GM21528 (cell line): ENCODE measurements at regions not wholly inside any gene's neighbourhood (a gene's known extent, or its start where the extent isn't known, plus 50 kb on each side); places are given as distances from the start of the nearest gene placed in this dataset.

Experiments
- ATAC-seq: cut with Tn5 transposase; IDR thresholded peaks from one replicate; pipeline ENCODE4 v1.9.1; 2021; ENCODE audit warnings: mild to moderate bottlenecking, moderate library complexity; ENCODE audit not compliant: unreplicated experiment, low FRiP score

DNA sequence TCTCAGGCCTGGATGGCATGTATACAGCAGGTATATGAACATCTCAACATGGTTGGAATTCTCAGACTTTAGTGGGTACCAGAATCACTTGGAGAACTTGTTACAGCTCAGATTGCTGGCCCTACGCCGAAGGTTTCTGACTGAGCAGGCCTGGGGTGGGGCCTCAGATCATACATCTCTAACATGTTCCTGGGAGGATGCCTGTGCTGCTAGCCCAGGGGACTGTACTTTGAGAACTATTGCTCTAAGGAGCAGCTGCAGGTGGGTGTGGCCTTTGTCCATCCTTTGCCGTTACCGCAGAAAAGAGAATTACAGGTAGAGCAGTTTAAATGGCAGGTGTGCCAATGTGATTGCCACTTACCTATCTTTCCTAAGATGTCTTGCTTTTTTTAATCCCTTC lies 310.5 kb upstream of the JAG1 start:
- no peak for ATAC-seq

DNA sequence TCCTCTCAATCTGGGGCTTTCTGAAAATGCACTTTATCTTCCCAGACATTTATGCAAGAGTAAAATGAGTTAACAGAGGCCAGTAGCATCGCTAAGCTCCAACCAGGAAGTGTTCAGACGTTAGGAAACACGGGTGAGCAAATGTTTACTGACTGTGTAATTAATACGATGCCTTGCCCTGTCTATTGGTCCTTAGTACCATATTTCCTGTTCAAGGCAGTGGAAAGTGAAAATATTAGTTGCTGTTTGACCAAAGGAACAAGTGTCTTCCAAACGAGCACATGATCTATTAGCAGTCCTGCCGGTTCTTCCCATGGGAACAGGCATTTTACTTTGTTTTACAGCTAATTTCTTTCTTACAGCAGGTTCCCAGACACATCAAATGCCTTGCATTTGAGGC lies 311.1 kb upstream of the JAG1 start:
- no peak for ATAC-seq

DNA sequence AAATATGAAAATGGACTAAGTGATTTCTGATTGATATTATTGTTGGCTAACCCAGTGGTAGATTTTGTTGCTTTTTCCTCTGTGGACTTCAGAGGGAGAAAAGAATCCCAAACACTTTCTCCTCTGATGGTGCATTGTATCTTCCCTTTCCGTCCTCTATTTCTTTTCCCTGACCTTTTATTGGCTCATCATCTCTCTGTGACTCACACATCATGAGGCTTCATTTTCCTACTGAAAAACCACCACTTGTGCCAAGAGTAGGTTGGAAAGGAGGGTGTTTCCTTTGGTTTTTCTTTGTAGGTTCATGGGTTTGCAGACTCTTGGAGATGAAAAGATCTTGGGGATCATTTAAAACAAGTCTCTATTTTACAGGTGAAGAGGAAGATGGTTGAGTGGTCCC lies 311.7 kb upstream of the JAG1 start:
- no peak for ATAC-seq

DNA sequence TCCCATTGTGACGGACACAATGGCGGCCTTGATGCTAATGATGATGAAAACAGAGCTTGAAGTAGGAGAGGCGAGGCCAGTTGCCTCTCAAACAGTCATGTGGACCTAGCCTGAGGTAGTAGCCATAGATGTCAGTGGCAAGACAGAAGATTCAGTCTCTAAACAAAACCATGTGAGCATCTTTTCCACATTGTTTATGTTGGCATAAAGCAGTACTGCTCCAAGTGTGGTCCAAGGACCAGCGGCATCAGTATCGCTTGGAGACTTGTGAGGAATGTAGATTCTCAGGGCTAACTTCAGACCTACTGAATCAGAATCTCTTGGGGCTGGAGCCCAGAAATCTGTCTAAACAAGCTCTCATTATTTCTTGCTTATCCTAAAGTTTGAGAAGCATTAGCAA lies 312.8 kb upstream of the JAG1 start:
- no peak for ATAC-seq

DNA sequence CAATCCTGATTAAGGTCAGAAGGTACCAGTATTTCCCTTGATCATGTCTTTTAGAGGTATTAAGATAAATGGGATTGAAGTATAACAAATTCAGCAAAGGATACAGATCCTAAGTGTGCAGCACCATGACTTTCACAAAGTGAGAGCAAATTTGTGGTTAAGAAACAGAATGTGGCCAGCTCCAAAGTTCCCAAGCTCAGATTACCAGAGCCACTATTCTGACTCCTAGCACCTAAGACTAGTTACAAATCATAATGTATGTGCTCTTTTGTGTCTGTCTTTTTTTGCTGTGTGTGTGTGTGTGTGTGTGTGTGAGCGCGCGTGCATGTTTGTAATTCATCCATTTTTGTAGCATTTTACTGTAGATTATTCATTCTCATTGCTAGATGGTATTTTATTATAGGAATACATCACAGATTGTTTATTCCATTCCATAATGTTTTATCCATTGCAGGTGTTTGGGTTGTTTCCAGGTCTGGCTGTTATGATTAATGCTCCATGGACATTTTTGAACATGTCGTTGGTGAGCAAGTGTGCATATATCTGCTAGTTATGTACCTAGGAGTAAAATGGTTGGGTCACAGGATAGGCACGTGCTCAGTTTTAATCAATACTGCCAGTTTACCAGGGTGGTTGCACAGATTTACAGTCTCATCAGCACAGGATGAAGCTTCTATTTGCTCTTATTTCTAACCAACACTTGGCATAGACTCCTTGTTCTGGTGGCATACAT lies 314.0 kb upstream of the JAG1 start:
- no peak for ATAC-seq

DNA sequence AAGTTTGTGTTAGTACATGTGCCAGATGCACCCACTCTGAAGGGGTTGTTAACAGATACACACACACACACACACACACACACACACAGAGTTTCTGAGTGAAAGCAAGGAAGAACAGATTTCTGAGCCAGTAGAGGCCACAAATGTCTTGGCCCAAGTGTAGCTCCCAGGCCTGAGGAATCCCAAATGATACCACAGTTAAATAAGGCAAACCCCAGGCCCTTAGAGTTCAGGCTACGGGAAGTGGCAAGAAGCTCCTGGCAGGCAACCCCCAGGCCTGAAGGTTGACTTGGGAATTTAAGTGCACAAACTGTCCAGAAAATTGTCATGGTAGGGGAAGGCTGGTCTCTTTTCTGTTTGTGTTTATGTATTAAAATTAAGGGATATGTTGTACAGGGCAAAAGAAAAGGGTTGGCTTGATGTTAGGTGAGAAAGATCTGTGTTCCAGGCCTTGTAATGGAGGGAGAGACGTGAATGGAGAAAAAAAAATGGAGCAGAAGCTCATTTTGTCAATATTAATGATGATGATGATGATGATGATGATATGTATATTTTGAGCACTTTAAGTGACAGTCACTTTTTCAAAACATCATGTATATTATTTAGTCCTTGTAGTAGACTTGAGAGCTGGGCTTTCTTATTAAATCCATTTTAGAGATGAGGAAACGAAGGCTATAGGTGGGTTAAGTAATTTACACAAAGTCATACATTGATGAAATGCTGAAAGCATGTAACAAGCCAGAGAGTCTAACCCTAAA lies 317.0 kb upstream of the JAG1 start:
- ATAC-seq, result no peak

DNA sequence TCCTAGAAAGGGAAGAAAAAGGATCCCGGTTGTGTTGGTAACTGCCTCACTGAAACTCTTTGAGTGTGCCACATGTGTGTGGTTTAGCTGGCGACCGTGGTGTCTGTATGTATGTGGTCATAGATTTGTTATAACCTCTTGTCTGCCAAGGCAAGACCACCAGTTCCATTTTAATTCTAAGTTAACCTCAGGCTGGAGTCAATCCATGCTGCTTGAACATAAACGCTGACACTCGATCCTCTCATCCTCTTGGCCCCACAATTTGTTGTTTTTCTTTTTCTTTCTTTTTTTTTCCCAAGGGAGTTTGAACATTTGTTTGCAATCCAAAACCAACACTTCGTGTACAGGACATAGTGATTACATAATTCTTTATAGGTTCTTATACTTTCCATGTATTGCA lies 318.9 kb upstream of the JAG1 start:
- ATAC-seq, result no peak

DNA sequence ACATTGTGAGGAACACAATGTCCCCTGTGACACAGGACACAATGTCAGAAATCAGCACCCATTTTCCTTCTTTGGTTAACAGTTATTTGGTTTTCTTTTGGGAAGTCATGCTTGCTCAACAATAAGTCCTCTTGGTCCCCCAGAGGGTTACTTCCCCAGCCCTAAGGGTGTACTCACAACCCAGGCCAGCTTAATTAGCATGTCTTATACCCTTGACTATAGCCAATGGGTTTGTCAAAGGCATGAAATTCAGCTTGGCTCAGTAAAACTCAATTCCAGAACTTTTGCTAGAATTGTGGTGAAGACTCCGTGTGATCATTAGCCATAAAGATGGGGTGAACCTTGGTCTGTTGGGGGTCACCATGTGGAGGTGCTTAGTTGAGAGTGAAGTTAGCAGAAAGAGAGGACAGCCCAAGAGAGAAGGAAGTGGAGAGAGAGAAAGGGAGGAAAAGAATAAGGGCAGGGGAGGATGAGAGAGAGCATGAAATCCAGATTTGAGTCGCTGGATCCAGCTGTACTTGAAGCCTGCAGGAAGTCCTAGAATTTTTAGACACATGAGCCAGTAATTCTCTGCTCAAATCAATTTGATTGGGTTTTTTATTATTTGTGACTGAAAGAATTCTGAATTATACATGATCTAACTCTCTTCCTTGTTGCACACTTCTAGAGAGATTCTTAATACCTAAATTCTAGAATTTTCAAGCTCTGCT lies 321.3 kb upstream of the JAG1 start:
- no peak for ATAC-seq

DNA sequence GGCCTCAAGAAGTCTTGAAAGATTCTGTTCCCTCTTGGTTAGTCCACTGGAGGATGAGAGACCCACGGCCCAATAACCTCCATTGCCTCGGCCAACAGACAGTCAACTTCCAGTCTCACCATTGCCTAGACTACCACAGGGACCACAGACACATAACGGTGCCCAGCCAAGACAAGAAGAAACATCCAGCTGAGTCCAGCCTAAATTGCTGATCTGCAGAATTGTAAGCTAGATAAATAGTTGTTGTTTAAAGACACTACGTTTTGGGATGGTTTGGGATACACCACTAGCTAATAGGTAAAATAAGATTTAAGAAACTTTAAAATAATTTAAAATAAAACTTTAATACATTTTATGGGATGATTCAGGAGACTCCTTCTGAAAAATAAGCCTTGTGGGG lies 324.7 kb upstream of the JAG1 start:
- ATAC-seq, result no peak

DNA sequence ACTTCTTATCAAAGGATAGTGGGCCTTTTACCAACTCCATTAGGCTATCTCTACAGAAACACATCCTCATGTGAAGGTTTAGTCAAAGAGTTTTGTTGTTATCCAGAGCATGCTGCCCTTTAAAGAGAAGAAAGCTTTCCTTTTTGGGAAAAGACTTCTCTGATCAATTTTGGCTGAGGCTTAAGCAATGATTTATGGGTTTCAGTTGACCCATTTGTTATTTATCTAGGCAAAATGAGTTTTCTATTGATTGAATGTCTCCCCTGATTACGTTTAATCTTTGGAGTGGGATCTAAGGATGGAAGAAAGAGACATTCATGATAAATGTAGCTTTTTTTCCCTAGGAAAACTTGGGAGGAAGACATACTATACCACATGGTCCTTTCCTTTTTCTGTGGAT lies 326.6 kb upstream of the JAG1 start:
- ATAC-seq, result no peak

DNA sequence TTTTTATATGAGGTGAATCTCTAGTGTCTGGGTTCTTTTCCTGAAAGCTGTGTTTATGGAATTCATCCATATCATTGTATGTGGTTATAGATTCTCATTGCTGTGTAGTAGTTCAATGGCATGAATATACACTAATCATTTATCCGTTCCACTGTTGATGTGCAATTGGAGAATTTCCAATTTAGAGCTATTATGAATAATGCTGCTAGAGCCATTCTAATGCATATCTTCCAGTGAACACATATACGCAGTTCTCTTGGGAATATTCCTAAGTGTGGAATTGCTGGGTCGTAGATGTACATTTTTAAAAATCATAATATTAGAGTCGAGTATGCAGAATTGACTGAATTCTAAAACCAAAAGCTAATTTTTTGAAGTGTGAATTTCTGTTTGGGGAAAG lies 327.5 kb upstream of the JAG1 start:
- ATAC-seq, result no peak

DNA sequence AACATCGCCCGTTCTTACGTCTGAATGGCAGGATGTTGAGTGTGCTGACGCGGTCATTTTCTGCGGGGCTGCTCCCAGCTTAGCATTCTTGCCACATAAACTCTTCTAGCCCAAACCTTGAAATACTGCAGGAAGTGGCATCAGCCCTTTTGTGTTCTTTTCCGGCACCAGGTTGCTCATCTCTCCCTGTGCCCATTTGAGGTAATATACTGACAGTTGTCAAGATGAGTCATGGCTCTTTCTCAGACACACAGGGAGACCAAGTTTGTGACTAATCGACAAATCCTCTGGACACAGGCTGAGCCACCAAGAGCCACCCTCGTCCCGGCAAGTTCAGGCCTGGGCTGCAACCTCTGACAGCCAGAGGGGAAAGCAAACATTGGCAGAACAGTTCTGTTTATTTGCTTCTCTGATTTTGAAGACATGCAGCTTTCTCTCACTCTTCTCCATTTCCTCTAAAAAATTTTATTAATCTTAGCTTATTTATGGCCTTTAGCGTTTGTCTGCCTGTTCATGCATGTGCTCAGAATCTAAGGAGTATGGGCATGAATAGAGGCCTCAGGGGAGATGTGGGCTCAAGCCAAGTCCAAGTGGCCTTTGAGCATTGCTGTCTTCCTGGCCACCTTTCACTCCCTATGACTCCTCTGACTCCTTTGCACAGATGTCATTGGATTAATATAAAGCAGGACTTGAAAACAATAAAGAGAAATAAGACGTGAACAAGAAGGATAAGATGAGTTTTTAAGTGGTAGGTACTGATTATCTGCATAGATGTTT lies 328.2 kb upstream of the JAG1 start:
- ATAC-seq, result no peak

DNA sequence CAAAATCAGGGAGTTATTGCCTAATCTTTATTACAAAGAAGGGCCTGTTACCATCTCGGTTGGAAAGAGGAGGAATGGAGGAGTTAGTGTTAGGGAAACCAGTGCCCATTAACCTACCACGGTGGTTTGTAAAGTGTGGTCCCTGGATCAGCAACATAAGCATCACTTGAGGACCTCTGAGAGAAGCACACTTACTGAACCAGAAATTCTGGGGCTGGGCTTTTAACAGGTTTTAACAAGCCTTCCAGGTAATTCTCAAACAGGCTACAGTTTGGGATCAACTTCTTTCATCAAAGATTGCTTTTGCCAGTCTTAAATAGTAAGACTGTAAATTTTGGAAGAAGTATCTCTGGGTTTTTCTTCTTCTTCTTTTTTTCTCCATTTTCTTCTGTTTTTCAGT lies 329.5 kb upstream of the JAG1 start:
- no peak for ATAC-seq

DNA sequence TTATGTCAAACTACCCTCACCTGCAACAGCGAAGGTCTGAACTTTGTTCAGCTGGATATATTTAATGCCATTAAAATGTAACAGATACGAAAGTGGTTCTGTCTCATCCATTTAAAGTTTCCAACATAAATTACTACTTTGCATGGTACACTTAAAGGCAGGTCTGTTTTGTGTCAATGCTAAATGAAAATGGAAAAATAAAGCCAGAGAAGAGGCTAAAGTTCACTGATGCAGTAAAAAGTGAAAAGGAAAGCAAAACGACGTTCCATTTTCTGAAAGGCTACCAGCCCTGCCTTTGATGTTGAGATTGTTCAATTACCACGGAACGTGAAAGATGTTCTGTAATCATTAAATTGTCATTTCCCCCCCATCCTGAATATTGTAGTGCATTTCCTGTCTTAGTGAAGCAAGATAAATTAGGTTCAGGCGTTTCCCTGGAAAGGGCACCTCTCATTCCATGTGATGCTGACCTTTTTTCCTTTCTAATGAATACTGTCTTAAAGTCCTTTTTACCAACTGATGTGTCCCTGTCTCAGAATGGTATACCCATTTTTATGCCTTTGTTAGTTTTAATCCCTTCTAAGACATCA lies 334.7 kb upstream of the JAG1 start:
- no peak for ATAC-seq

DNA sequence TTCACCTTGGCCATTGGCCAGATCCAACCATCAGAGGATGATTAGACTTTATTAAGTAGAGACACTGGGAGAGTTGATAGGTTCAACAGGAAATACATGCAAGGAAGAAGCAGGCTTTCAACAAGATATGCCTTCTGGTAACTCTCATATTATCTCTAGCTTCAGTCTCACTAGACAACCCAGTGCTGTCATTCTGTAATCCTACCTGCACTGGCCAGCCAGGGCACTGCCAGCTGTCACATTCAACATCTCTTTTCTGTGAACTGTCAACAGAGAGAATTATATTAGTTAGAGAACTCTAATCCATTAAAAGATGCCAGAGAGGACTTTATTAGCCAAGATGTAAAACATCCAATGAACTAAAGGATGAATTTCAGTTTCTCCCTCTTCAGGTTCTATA lies 337.9 kb upstream of the JAG1 start:
- no peak for ATAC-seq

DNA sequence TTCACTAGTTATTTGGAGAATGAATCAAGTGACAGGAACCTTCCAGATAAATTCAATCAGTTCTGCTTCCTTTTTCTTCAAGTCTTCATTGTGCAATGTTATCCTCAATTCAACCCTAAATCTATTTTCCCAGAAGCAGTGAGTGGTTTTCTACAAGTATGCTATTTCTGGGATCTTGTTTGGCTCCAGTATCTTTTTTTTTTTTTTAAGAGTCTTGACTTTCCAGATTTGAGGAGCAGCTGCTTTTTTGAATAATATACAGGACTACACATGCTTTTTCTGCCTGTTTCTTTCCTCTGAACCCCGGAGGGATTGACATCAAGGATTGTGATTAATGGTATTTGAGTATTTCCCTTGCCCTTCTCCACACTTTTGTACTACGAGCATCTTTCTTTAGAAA lies 339.2 kb upstream of the JAG1 start:
- no peak for ATAC-seq

DNA sequence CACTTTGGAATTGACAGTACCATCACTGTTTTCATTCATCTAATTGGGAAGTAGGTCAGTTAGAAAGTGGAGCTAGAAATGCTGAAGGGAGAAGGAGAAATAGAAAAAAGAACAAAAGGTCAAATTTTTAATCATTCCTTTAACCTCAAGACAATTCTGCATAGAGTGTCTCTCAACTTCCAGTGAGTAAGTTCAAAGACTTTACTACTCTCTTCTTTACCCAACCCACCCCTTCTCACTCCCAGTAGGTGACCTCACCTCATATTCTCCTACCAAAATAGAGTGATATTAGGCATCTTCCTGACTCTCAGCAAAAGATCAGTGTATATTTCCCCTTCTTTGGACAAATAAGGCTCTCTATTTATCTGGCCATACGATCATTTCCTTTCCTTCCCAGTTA lies 340.0 kb upstream of the JAG1 start:
- no peak for ATAC-seq

DNA sequence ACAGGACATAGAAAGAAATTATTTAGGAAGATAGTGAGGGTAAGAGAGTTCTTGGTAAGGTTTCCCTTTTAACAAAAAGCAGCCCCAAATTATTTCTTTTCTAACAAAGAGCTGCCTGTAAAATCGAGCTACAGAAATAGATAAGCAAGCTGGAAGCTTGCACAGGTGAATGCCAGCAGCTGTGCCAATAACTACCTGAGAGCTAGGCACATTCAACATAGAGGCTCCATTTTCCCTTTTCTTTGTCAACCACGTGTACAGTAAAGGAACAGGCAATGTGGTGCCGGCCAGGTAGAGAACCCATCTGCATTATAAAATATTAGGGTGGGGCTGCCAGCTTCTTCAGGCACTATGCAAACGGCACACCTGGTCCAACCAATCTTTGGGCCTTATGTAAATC lies 341.6 kb upstream of the JAG1 start:
- no peak for ATAC-seq

DNA sequence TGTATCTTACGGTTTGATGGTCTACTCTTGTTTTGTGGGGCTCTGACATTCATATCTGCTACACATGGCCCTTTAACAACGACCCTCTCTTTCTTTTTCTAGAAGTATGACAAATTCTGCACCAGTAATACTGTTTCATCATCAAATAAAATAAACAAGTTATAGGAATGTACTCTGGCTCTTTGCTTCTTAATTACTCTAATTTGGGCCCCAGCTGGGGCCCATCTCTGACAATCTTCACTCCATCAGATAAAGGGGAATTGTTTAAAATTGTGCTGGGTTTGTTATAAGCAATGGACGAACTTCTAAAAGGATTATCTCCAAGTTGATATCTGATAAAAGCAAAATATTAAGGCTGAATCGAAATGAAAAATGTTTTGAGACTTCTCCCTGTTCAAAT lies 343.6 kb upstream of the JAG1 start:
- no peak for ATAC-seq

DNA sequence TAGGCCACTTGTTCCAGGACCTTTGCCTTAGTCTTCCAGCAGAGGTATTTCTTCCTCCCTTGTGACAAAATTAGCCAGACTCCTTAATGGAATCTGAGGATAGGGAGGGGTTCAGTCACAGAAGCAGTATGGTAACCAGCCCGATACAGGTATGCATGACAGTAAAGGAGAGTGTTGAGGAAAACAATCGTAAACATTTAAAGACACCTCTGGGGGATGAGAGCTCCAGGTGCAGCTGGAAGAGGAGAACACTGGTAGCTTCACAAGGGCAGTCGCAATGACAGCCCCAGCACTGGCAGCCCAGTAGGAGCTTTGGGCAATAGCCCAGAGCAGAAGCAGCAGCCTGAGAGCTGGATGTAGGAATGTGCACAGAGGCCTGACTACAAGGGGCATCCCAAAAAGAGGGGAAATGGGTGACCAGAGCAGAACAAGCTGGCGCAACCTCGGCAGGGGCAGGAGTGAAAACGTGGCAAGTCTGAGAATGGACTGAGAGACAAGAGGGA lies 344.9 kb upstream of the JAG1 start:
- no peak for ATAC-seq
